B cell (primary cell): ENCODE measurements at regions not wholly inside any gene's neighbourhood (a gene's known extent, or its start where the extent isn't known, plus 50 kb on each side); places are given as distances from the start of the nearest gene placed in this dataset.
"Not testable (repeated sequence)": the region's sequence is repeated elsewhere in the genome, so short reads cannot be mapped to it uniquely, and the experiment has no call there.

Source experiments
- CTCF ChIP-seq: fragments of 200-600 bp; IDR thresholded peaks from one replicate; pipeline ENCODE4 v1.8.0; 2022; ENCODE audit warnings: antibody characterized with exemption, mild to moderate bottlenecking
- EZH2 ChIP-seq: IDR thresholded peaks from 2 replicates; pipeline ENCODE4 v1.6.1; 2012; ENCODE audit warnings: borderline replicate concordance, low read depth, mild to moderate bottlenecking, moderate library complexity, low read length; ENCODE audit not compliant: insufficient read depth, poor library complexity, severe bottlenecking

GRCh38 chr10:46802010-46802409 is 109.2 kb upstream of the PTPN20 start:
- not testable (repeated sequence) for TF ChIP-seq CTCF, EZH2
